Right hindlimb (tissue), 1 donor: ENCODE measurements at regions not wholly inside any gene's neighbourhood (a gene's known extent, or its start where the extent isn't known, plus 50 kb on each side); places are given as distances from the start of the nearest gene placed in this dataset.
A peak's percentile ranks its signal among the peaks of the same experiment; 100 is the strongest.
"Not testable (repeated sequence)": the region's sequence is repeated elsewhere in the genome, so short reads cannot be mapped to it uniquely, and the experiment has no call there.

Experiments used
- DNase-seq: peaks from one replicate; pipeline ENCODE4 v3.0.0-alpha.2; 2018

DNA sequence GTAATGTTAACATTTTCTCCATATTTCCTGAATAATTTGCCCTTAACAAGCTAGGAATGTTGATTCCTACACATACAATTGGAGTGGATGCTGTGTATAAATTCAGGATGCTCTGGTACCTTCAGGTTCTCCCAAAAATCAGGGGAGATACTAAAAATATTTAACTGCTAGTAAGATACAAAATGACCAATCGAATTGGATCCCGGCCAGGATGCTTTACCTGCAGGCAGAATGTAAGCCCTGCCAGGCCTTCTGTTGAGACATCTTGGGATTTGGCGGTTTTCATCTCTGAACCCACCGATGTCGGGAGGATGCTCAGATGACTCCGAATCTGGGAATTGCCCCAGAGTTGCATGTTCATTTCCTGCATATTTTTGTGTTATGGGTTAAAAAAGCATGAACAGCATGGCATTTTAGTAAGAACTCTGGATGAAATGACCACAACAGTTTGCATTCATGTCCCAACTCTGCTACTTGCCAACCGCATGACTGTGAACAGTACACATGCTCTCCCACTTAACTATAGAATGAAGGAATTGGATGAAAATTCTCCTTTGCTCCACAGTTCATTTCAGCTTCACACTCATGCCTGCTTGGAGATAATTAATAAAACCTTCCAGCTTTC is 241.4 kb upstream of the TBL1XR1 start:
- DNase-seq: no peak

DNA sequence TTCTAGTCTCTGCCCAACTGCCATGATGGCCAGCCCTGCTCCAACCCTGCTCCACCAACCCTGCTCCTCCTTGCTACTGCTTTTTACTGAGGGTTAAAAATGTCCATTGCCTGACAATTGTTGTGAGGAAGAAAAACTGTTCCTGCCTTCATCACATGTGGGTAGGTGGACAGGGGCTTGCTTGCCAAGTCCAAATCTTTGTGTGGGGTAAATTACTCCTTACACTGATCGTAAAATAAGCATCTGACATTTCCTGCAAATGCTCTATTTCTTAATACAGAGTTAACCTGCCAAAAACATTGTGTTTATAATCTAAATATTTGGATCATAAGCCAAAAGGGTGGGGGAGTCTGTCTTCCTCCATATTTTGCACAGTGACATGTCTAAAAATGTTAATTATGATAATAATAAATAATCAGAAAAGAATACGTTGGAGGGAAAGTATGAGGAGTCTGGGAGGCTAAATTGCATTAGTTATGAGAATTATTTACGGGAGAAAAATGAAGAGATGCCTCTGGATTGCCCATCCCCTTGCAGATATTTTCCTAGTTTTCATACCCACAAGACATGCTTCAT is 242.5 kb upstream of the TBL1XR1 start:
- no peak for DNase-seq

DNA sequence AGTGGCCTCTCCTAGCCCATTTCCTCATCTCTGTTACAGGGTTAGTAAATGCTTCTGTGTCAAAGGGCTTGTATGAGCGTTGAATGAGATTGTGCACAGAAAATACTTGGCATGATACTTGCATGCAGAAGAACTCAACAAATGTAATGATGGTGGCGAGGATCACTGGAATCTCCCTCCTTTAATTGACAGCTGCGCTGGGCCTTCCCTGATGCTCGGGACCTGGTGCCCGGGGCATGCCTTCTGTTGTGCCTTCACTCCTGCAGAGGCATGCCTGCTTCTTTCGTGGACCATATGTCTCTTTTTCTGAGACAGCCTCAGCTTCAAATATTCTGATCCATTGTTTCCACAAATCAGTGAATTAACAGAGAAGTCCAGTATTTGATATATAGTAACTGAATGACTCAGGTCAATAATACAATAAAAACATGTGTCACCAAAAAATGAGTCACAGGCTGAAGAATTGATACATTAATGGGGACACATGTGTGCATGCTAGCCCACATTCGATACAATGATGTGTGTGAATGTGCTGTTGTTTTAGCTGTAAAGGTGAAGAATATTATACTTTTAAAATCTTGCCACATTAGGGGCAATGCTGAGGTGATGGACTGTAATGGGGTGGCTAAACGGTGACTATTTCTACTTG is 243.3 kb upstream of the TBL1XR1 start:
- DNase-seq: no peak

DNA sequence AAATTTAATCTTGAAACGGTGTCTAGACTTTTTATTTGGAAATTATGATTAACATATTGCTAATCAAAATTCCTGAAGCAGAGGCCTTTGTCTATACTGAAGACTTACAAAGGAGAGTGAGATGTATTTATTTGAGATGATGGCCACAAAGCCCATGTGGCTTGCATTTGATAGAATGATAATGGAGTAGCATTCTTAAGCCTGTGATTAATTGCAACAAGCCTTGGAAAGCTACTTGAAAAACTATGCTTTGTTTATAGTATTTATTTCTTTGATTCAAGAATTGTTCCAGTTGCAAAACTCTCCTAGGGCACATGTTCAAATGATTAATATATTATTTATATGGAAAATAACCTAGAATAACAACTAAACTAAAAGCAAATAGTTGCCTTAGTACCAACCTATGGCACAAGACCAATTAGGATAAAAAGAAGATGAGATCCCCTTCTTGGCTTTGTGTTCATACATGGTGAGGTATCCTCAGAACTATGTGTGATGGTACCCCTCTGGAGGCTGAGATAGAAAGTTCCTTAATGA is 244.1 kb upstream of the TBL1XR1 start:
- no peak for DNase-seq

DNA sequence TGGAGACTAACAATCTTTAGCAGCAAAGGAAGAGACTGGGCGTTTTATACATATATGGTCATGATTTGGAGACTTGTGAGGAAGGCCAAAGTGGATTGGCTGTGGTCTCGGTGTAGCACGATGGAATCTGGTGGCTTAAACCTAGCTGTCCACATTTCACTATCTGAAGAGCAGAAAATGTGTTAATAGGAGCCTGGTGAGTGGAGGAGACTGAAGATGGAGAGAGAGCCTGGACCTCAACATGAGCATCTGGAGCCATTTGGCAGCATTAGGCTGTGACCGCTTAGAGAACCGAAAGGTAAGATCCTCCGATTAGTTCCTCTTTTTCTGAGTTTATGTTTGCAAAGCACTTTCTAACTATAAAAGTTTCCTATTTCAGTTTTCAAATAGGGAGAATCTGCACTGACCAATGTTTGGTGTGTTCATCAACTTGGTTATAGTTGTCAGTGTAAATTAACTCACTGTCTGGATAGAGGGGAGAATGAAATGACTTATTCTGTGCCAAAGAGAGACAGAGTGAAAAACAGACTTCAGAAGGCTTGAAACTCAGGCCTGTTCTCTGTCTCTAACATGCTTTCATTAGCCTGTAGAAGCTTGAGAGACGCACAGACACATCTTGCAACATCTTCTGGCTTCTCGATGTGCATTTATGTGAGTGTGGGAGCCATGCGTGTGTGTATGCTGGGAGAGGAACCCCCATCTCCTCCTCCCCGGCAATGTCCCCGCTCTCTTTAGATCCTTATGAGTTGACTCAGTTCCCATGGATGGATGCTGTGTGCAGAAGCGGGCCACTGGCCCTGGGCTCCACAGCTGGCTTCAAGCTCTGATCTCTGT is 244.7 kb upstream of the TBL1XR1 start:
- DNase-seq: no peak

DNA sequence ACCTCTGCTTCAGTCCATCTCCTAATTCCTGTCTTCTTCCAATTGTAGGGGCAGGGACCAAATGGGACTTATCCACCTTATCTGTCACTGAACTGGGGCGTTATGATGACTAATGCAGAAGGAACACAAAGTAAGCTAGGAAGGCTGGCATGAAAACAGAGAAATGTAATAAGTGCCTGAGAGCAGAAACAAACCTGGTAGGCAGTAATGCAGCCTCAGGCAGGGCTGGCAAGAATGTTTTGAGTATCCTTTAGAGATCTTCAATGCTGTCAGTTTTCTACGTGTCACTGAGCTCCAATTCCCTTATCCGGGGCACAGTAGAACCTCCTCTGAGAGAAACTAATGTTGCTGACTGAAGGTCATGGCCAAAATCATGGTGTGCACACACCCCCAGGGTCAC is 246.2 kb upstream of the TBL1XR1 start:
- DNase-seq: no peak

DNA sequence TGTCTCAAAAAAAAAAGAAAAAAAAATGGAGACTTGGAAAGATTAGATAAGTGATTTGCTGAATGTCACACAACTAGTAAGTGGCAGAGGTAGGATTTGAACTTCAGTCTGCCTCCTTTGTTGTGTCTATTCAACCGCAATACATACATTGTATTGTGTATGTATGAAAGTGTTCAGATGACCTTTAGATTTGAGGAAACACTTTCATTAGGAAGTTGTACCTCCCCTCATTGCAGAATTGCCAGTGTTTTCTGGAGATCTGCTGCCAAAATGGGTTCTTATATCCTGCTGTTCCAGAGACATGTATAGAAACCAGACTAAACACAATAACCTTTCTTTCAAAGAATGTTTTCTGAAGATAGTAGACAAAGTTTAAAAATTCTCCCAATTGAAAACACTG is 247.4 kb upstream of the TBL1XR1 start:
- no peak for DNase-seq

DNA sequence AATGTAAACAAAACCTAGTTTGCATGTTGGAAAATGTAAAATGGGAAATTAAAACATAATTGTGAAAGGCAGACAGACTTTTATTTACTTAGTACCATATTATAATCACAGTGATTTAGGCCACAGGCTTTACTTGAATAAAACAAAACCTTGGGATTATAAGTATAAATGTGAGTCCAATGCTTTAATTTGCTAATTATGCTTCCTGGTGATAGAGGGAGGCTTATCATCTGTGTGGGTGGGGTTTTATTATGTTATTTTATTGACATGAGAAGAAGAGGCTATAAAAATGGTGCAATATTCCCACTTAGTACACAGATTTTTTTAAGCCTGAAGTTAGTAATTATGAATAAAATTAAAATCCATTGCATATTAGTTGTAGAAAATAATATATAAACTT is 248.3 kb upstream of the TBL1XR1 start:
- DNase-seq: no peak

DNA sequence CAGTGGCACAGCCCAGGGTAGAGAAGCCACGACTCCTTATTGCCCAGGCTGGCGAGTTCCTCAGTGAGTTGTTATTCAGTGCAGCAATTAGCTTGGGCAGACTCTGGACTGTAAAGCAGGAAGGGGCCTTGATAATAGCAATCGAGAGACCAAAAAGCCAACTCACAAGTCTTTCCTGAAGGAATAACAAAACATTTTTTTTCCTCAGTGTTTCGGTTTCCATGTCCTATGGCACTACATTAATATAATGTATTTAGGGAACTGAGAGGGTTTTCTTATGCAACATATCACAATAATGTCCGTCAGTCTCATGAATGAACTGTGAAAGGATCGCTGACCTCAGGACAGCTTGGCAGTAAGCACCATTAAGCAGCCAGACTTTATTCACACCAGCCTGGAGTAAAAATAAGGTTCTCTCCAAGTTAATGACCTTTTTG is 248.9 kb upstream of the TBL1XR1 start:
- no peak for DNase-seq

DNA sequence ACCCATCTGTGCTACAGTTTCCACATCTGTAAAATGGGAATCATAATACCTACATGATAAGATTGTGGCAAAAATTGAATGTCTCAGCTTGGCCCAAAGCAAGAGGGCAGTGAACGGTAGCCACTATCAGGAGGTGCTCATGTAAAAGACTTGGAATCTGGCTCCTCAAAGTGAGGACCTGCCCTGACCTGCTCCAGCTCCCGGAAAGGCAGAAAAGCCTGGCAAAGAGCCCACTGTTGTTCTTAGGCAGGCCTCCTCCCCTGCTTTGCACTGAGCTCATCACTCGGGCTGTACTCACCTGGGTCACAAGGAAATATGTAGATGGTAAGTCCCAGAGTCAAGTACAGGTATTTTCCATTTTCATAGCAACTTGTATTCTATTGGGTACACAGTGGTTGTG is 250.7 kb upstream of the TBL1XR1 start:
- DNase-seq: no peak

DNA sequence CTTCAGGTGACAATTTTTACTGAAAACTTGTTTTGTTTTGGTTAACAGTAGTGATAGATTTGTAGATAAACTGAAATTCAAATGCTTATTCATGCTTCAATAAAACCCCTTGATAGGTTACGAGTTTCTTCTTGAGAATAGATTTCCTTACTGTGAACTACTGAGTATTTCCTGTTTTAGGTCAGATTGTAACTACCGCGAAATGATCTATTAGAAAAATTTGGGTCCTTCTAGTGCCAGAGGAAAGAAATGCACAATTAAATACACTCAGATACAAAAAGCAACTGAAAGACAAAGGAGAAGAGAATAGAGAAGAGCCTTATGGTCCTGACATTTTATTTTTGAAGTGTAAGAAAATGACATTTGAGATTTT is 251.7 kb upstream of the TBL1XR1 start:
- DNase-seq: no peak

DNA sequence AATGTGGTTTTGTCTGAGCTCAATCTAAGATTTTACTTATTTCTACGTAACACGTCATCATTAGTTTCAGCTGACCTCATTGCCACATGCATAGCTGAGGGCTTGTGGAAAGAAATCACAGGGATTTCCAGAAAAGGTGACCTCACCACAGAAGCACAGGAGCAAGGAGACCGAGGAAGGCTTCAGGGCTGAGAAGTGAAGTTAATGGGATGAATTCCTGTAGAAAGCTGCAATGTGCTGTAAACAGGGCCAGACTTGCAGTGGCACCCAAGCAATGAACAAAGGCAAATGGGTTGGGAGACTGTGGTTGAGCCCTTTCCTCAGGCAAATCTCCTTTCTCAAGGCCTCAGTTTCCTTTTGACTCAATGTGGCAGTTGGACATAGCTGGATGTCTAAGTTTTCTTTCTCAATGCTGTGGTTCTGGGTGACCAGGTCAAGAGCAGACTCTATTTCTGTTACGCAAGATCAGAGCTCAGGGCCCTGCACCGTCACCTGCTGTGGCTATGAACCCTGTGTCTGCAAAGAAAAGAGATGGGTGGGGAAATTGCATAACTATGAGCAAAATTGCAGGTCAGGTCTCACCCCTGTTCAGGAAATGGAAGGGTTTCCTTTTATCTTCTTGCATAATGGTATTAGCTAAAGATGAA is 252.2 kb upstream of the TBL1XR1 start:
- DNase-seq: no peak

DNA sequence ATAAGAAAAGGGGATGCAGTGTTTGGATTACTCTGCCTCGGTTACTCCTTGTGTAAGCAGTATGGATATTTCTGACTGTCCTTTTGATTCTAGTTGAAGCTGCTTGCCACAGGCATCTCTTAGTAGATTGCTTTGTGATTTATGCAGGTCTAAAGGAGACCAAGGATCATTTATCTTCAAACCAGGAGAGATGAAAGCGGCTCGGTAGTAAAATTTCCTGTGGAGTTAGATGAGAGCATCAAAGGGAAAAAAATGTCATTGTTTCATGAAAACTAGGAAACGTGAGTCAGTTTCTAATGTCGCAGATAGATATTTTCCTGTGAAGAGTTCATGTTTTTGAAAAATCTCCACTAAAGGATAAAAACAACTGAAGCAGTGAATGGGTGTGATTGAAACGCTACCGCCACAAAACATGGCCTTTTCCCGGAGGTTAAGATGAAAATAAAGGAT is 254.0 kb upstream of the TBL1XR1 start:
- no peak for DNase-seq

DNA sequence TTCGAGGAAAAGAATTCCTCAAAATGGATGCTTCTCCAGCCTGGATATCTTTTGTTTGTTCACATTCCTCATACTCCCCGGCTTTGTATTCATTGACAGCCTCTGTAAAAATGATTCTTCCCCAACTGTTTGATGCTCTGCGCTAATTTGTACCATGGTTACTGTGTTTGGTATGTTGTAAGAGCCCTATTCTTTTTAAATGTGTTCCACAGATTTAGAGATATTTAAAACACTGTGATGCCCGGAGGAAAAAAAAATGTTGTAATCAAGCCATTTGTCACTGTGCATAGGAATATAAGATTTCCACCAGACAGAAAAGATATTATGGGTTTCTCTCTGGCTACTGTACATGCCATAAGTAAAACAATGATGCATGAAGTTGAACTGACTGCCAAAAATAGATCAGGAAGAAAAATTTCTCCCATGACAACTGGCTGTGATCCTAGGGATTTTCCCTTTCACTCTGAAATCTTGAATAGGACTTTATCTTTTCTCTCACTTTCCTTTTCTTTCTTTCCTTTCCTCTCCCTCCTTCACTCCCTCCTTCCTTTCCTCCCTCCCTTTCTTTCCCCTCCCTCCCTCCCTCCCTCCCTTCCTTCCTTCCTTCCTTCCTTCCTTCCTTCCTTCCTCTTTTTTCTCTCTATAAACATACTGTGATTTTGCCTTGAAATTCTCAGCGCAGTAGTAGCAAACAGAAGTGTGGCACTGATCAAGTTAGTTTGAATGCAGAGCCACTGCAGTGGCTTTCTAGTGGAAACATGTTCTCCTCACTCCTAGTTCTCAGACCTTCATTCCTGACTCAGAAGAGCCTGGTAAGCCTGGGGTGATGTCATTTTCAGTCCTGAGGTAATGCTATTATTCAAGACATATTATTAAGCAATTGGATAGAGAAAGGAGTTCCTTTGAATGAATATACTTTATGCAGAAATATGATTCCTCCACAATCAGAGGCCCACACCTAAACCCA is 254.9 kb upstream of the TBL1XR1 start:
- no peak for DNase-seq

DNA sequence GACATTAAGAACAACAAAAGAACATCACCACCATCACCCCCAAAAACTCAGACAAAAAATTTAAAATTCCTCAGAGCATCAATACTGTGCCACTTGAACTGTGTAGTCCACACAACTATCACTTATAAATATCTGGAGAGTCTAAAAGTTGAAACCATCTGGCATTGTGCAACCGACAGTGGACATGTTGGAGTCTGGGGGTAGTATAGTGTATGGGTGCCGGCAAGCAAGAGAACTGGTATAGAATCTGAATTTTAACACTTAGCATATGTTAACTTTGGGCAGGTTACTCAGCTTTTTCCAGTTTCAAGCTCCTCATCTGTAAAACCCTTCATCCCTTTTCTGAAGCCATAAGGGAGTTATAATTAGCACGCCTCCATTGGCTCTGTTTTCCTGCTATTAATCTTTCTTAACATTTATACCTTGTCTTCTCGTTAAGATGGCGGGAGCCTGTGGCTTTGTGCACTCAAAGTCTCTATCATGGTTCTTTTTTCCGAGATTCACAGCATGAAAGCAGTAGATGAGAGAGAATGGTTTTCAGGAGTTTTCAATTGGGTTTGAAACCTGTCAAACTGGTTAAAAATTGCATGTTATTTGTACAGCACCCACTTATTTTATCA is 255.7 kb upstream of the TBL1XR1 start:
- DNase-seq: no peak

DNA sequence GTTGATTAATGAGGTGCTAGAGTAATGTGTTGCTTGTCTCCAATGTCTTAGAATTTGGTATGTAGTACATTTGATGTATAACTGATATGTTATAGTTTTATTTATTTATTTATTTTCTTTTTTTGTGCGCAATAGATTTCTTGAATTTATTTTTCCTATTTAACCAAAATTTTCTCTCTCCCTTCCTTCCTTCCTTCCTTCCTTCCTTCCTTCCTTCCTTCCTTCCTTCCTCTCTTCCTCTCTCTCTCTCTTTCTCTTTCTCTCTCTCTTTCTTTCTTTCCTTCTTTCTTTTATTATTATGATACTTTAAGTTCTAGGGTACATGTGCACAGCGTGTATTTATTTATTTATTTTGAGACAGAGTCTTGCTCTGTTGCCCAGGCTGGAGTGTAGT is 256.2 kb upstream of the TBL1XR1 start:
- no peak for DNase-seq

DNA sequence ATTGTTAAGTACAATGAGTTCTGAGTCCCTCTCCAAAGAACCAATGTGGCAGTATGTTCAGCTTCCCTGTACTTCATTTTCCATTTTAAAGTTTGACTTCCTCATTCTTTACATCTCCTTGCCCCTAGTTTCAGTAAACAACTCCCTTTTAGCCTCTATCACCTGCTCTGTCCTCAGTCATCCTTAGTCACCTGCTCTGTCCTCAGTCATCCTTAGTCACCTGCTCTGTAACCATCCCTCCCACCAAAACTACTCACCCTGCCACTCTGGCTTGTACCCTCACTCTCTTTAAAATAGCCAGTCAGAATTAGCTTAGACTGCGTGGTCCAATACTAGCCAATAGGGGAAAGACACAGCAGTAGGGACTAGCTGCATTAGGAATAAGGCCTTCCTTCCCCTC is 259.9 kb upstream of the TBL1XR1 start:
- DNase-seq: not testable (repeated sequence)

DNA sequence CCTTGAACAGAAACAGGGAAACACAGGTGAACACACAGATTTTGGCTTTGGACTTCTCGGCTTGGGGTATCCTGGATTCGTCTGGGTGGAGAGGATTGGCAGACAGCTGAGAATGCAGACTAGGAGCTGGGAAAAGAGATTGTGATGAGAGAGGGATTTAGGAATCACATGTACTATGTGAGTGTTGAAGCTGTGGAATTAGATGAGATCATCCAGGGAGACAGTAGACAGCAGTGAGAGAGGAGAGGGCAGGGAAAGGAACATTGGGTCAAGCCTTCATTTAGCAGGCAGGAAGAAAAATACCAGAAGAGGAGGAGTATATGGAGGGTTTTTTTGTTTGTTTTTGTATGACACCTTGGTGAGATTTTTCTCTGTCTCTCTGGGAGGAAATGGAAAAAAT is 262.1 kb upstream of the TBL1XR1 start:
- DNase-seq: peak; percentile 49

DNA sequence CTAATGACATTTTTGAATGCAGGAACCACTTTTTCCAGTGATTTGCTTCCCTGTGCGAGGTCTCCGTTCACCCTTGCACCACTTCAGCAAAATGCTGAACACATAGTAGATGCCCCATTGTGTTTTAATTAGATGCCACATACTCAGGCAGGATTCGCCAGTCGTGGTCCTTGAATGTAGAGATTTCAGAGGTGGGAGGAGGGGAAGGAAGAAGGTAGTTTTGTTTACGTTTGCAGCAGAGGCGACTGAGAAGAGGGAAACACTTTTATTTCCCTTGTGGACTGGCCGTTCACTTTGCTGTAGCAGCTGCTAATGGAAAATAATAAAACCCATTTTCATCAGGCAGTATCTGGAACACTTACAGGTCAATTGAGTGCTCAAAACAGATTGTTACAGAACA is 262.8 kb upstream of the TBL1XR1 start:
- DNase-seq: no peak

DNA sequence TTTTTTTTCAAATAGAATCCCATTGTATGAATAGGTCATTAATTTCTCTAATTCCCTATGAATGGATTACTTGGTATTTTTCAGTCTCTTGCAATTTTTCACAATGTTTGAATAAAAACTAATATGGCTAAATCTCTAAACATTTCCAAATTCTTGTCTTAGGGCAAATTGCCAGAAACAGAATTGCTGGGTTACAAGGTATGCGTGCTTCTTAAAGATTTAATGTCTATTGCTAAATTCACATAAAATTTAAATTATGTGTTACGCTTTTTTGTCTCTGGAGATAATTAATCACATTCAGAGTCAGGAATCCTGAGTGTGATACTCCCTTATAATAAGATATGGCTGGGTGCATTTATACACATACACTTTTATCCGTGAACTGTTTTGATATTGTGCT is 264.5 kb upstream of the TBL1XR1 start:
- DNase-seq: no peak

DNA sequence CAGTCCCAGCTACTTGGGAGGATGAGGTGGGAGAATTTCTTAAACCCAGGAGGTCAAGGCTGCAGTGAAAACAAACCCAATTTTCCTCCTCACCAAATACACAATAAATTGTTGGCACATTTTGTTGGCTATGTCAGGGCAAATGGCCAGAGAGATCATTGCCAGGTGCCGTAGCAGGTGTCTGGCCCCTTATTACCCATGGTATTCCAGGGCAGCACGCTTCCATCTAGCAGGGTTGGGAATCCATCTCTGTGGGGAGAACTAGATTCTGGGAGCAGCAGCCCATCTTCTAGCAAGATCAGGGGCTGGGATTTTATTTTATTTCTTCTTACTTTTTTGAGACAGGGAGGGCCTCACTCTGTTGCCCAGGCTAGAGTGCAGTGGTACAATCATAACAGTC is 266.1 kb upstream of the TBL1XR1 start:
- not testable (repeated sequence) for DNase-seq
